ENCODE measurements at regions not wholly inside any gene's neighbourhood (a gene's known extent, or its start where the extent isn't known, plus 50 kb on each side); places are given as distances from the start of the nearest gene placed in this dataset.

GRCh38 chr5:165000479-165001190, 1495.2 kb downstream of the MAT2B start:
- Histone ChIP-seq H3K36me3 (replicated peaks in 1 of 2; ENCODE audit: control insufficient read depth in 1 of 2, insufficient read depth in 2 of 2, low read length in 2 of 2) (no peaks in the 10 kb centered on the region), H4K20me1 (ENCODE audit: insufficient read depth, low read length) (no peaks in the 10 kb centered on the region), H3K4me1 (ENCODE audit: insufficient read depth, low read length) (no peaks in the 10 kb centered on the region), H3K27ac (ENCODE audit: extremely low read length, insufficient read depth, low read length) (no peak overlapping the region), H3K27me3 (ENCODE audit: control insufficient read depth in 1 of 2, insufficient read depth in 2 of 2, low read length in 2 of 2) (no peaks in the 10 kb centered on the region; a peak in 1 of 5 replicates), H2AFZ (ENCODE audit: low read length) (no peak overlapping the region), H3K4me2 (ENCODE audit: low read depth, low read length) (no peak overlapping the region), H3K4me3 (replicated peaks in 1 of 3; ENCODE audit: insufficient read depth in 1 of 3, low read depth in 2 of 3, low read length in 3 of 3) (no peak overlapping the region), H3K9me3 (ENCODE audit: low read length) (peaks cover 66% of the 10 kb centered on the region), H3K9ac (ENCODE audit: insufficient read depth, low read depth, low read length) (no peak overlapping the region), H3K79me2 (ENCODE audit: insufficient read depth, low read length) (no peaks in the 10 kb centered on the region)
- FAIRE-seq = no peak
- CTCF ChIA-PET (ENCODE audit: low intra/inter-chr PET ratio, low total read pairs) = no interaction called here
- DNase-seq (ENCODE audit: low spot score) = no peak
- no peak for ATAC-seq
- in situ Hi-C loops (cut with HindIII; ENCODE audit: extremely low pct_ligation_motif_present, low pct_unique_long_range_greater_than_20kb) (no loop called here), intact Hi-C loops (cut with micrococcal nuclease; ENCODE audit: unreplicated experiment) (no loop called here)
- WGBS (ENCODE audit: low lambda C conversion rate) = 36% methylated on average over 5 of the region's 5 CpGs
- TF ChIP-seq HOXA9 (CRISPR knock-in tag; IDR thresholded peaks at IDR 0.05; ENCODE audit: borderline replicate concordance) (no peak), TRAFD1 (CRISPR knock-in tag; IDR thresholded peaks at IDR 0.05; ENCODE audit: borderline replicate concordance) (no peak), ARNT (IDR thresholded peaks at IDR 0.05) (no peak), ZNF546 (CRISPR knock-in tag; conservative IDR thresholded peaks at IDR 0.05) (no peak), ZNF556 (CRISPR knock-in tag; IDR thresholded peaks at IDR 0.05; ENCODE audit: borderline replicate concordance) (no peak), ZNF350 (CRISPR knock-in tag; IDR thresholded peaks at IDR 0.05; ENCODE audit: borderline replicate concordance, low read depth) (no peak), ZNF101 (CRISPR knock-in tag; IDR thresholded peaks at IDR 0.05; ENCODE audit: borderline replicate concordance, low read depth) (no peak), RFX3 (CRISPR knock-in tag; IDR thresholded peaks at IDR 0.05) (no peak), ZNF557 (CRISPR knock-in tag; IDR thresholded peaks at IDR 0.05) (no peak), EED (CRISPR knock-in tag; IDR thresholded peaks at IDR 0.05) (no peak), PREB (CRISPR knock-in tag; IDR thresholded peaks at IDR 0.05) (no peak), ZNF564 (CRISPR knock-in tag; IDR thresholded peaks at IDR 0.05) (no peak), SSRP1 (CRISPR knock-in tag; IDR thresholded peaks at IDR 0.05) (no peak), HCFC1 (IDR thresholded peaks at IDR 0.05; ENCODE audit: low read depth, low read length) (no peak), KLF12 (CRISPR knock-in tag; IDR thresholded peaks at IDR 0.05; ENCODE audit: borderline replicate concordance) (no peak), IKZF1 (IDR thresholded peaks at IDR 0.05) (no peak), IKZF4 (CRISPR knock-in tag; IDR thresholded peaks at IDR 0.05; ENCODE audit: borderline replicate concordance, low read depth, not compliant biosample characterization) (no peak), ZNF224 (CRISPR knock-in tag; IDR thresholded peaks at IDR 0.05) (no peak)
- POLR2A ChIA-PET = no interaction called here
- no TSS peak for BruUV-seq (replicated peaks)
